ENCODE measurements at regions not wholly inside any gene's neighbourhood (a gene's known extent, or its start where the extent isn't known, plus 50 kb on each side); places are given as distances from the start of the nearest gene placed in this dataset.

- DNase-seq (ENCODE audit: low read depth) = no peak
These were observed 63.9 kb upstream of the GALNT9 start for GRCh38 chr12:132393245-132393795.

- DNase-seq (ENCODE audit: low read depth) = no peak
These were observed 63.2 kb upstream of the GALNT9 start for GRCh38 chr12:132392389-132393244.

DNA sequence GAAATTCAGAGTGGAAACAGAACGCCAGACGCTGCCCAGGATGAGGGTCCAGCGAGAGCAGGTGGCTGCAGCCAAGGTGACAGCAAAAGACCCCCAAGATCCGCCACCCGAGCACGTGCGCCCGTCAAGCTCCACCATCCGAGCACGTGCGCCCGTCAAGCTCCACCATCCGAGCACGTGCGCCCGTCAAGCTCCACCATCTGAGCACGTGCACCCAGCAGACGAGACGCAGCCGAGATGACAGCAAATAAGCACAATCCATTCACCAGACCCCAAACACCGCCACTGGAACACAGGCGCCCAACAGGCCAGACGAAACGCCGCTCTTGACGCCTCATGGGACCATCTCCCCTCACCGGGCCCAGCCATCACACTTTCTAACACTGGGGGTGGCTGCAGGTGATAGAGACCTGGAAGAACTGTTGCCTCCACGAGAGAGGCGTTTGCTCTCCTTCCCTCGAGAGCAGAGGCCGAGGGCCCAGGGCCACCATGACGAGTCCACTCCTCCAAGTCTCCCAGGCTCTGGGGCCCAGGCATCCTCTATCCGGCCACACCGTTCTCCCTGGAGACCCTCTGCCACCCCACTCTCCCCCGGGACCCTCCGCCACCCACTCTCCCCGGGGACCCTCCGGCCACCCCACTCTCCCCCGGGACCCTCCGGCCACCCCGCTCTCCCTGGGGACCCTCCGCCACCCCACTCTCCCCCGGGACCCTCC, 62.1 kb upstream of the GALNT9 start:
- DNase-seq (ENCODE audit: low read depth) = no peak

- DNase-seq (ENCODE audit: low read depth) = no peak
These were observed 61.1 kb upstream of the GALNT9 start for GRCh38 chr12:132390287-132391076.

GRCh38 chr12:132389526-132390286, 60.3 kb upstream of the GALNT9 start:
- DNase-seq (ENCODE audit: low read depth) = no peak

- DNase-seq (ENCODE audit: low read depth) = no peak
These were observed 59.6 kb upstream of the GALNT9 start for GRCh38 chr12:132389026-132389425.

- DNase-seq (ENCODE audit: low read depth) = no peak
These were observed 59.1 kb upstream of the GALNT9 start for GRCh38 chr12:132388379-132389015.

DNA sequence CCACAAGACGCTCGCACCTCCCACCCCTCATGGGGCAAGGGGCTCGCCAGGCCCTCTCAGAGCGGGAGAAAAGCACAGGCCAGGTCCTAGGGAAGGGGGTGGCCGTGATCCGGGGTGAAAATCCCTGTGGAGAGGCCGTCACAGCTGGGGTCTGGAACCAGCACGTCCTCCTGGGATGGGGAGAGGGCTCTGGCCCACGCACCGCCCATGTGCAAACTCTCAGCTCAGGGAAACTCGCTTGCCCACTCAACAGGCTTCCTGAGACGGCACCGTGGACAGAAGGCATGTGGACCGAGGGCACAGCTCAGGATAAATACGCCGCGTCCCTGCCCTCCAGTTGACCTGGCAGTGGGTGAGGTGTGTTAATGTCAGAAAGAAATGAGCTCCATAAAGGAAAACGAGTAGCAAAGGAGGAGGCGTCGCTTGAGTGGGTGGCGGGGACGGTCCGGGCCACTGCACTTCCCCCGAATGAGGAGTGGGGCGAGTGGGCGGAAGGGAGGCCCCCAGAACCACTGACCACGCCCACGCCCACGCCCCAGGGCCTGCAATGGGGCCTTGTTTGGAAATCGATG, 57.6 kb upstream of the GALNT9 start:
- DNase-seq (ENCODE audit: low read depth) = no peak

DNA sequence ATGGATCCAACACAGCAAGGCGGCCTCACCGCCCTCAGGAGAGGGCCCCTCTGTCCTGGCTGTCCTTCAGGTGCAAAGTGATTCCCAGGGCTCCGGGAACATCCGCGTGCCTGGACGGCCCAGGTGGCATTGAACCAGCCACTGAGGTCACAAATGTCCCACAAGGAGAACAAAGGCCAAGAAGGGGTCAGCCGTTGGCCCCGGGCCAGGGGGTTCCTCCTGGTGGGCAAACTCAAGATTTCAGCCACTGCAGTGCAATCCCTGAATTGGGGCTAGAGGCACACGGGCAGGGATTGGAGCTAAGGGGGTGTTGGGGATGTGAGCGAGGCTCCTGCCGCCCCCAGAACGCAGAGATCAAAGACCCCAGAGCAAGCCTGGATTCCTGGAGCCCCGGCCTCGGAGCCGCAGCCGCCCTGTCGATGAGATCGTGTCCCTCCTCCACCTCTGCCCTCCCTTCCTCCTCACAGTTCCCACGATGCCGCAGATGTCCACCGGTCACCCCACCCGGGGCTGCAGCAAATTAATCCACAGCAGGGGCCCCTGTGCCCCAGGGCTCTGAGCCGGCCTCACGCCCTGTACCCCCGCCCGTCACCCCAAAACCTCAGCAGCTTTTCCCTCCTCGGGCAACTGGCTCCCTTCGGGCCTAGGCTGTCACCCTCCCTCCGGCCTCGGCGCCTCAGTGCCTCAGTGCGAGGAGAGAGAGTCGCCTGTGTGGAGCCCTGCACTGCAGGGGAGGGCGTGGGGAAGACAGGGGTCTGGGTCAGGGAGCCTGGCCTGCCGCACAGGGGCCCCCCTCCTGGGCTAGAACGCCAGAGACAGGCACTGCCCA, 56.7 kb upstream of the GALNT9 start:
- no peak for DNase-seq (ENCODE audit: low read depth)

DNA sequence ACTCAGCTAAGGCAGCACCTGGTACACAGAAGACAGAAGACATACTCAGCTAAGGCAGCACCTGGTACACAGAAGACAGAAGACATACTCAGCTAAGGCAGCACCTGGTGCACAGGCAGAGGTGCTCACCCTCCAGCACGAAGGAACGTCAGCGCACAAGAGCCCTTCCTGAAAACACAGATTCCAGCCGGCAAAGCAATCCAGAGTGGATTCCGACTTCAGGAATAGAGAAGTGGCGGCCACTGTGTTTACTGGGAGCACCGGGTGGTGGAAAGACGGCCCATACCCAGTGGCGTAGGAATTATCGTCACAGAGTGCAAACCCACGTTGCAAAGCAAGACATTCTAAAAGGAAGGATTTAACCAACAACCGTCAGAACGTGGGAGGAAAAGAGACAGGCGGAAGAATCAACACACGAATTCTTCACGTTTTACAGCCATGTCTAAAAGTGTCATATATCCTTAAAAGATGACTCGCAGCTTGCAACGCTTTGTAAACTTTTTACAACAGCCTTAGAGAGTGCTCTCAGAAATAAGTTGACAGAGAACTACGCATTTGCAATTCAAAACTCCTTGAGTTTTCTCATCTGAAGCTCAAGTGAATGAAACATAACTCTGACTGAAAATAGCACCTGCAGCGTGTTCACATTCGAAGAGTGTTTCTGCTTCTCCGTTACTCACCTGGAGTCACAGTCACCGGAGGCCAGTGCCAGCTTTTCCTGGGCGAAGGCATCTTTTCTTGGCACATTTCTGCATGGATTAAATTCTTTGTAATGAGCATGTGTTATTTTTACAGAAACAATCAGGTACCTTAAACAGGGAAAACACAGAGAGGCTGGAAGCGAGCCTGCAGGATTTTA, 55.8 kb upstream of the GALNT9 start:
- no peak for DNase-seq (ENCODE audit: low read depth)

DNA sequence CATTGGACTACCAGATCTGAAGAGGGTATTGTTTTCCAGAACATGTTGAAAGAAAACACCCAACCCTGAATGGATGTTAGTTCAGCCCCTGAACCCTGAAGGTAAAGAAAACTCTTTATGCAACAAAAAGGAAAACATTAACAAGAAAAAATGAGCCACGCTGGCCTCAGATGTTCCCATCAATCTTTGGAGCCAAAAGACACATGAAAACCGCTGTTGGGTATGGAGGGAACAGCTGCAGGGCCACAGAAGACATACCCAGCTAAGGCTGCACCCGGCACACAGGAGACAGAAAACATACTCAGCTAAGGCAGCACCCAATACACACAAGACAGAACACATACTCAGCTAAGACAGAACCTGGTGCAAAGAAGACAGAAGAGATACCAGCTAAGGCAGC, 51.3 kb upstream of the GALNT9 start:
- DNase-seq (ENCODE audit: low read depth) = no peak

DNA sequence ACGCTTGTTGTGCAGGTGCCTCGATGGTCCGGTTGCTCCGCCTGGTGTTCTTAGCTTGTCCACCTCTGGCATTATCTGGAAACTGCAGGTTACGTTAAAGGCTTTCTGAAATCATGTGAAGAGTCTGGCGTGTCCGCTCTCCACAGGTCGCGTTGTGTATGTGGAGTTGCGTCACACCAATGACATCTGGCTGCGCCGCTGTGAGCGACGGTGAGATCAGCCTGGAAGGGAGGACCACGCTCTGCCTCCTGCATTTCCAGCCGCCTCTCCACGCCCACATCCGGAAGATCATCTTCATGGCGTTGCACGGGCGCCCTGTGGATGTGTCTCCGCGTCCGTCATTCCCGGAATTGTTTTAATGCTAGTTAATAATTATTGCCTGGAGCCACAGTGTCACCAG, 50.6 kb upstream of the GALNT9 start:
- DNase-seq (ENCODE audit: low read depth) = no peak

- no peak for DNase-seq (ENCODE audit: low read depth)
These were observed 50.2 kb upstream of the GALNT9 start for GRCh38 chr12:132379576-132379975.
